NCI-H2029 (cell line): ENCODE measurements at regions not wholly inside any gene's neighbourhood (a gene's known extent, or its start where the extent isn't known, plus 50 kb on each side); places are given as distances from the start of the nearest gene placed in this dataset.
"Not testable (repeated sequence)": the region's sequence is repeated elsewhere in the genome, so short reads cannot be mapped to it uniquely, and the experiment has no call there.

Source experiments
- DNase-seq: peaks from one replicate; lab custom pipeline; 2025; lab: John Stamatoyannopoulos, UW

GRCh38 chr11:127950162-127950561 lies 637.2 kb downstream of the ETS1 start:
- no peak for DNase-seq

GRCh38 chr11:127943763-127944162 lies 643.6 kb downstream of the ETS1 start:
- no peak for DNase-seq

GRCh38 chr11:127943152-127943551 lies 644.2 kb downstream of the ETS1 start:
- no peak for DNase-seq

- not testable (repeated sequence) for DNase-seq
Measured at GRCh38 chr11:127941554-127941953, 645.8 kb downstream of the ETS1 start.

GRCh38 chr11:127939000-127939399 lies 648.4 kb downstream of the ETS1 start:
- no peak for DNase-seq

GRCh38 chr11:127935081-127935480 lies 652.3 kb downstream of the ETS1 start:
- no peak for DNase-seq

- DNase-seq = not testable (repeated sequence)
Measured at GRCh38 chr11:127933961-127934360, 653.4 kb downstream of the ETS1 start.

GRCh38 chr11:127931803-127932202 lies 655.6 kb downstream of the ETS1 start:
- no peak for DNase-seq

- peak; percentile 63 for DNase-seq
Measured at GRCh38 chr11:127926721-127927120, 660.6 kb downstream of the ETS1 start.

GRCh38 chr11:127925475-127925874 lies 661.9 kb downstream of the ETS1 start:
- DNase-seq = no peak

- DNase-seq = no peak
Measured at GRCh38 chr11:127919206-127920000, 668.0 kb downstream of the ETS1 start.

- DNase-seq = no peak
Measured at GRCh38 chr11:127902382-127902781, 685.0 kb downstream of the ETS1 start.

- no peak for DNase-seq
Measured at GRCh38 chr11:127898422-127899365, 688.7 kb downstream of the ETS1 start.

- no peak for DNase-seq
Measured at GRCh38 chr11:127895776-127896175, 691.6 kb downstream of the ETS1 start.

GRCh38 chr11:127894316-127894715 lies 693.0 kb downstream of the ETS1 start:
- DNase-seq = no peak

- DNase-seq = no peak
Measured at GRCh38 chr11:127890030-127890615, 697.2 kb downstream of the ETS1 start.

GRCh38 chr11:127888386-127888785 lies 699.0 kb downstream of the ETS1 start:
- no peak for DNase-seq

GRCh38 chr11:127875131-127875530 lies 712.2 kb downstream of the ETS1 start:
- DNase-seq = no peak

GRCh38 chr11:127873478-127873877 lies 713.9 kb downstream of the ETS1 start:
- DNase-seq = no peak

- no peak for DNase-seq
Measured at GRCh38 chr11:127866109-127866508, 721.2 kb downstream of the ETS1 start.

- DNase-seq = no peak
Measured at GRCh38 chr11:127864861-127865260, 722.5 kb downstream of the ETS1 start.

GRCh38 chr11:127862406-127862805 lies 725.0 kb downstream of the ETS1 start:
- DNase-seq = no peak

GRCh38 chr11:127859941-127860354 lies 727.4 kb downstream of the ETS1 start:
- DNase-seq = no peak
